ENCODE measurements at regions not wholly inside any gene's neighbourhood (a gene's known extent, or its start where the extent isn't known, plus 50 kb on each side); places are given as distances from the start of the nearest gene placed in this dataset.

- no peak for ATAC-seq
- no peak for TF ChIP-seq CTCF (IDR thresholded peaks at IDR 0.05)
- Histone ChIP-seq H3K36me3 (no peaks in the 10 kb centered on the region), H3K9me3 (no peaks in the 10 kb centered on the region), H3K27me3 (no peaks in the 10 kb centered on the region), H3K4me3 (no peak overlapping the region), H3K27ac (no peak overlapping the region), H3K4me1 (no peaks in the 10 kb centered on the region)
- no peak for DNase-seq
- WGBS, 2 donors: 87% methylated on average over 2 of the region's 2 CpGs
- intact Hi-C loops (cut with DNase I): no loop called here
Observed at GRCh38 chr2:58369594-58369993, 128.5 kb upstream of the FANCL start.

DNA sequence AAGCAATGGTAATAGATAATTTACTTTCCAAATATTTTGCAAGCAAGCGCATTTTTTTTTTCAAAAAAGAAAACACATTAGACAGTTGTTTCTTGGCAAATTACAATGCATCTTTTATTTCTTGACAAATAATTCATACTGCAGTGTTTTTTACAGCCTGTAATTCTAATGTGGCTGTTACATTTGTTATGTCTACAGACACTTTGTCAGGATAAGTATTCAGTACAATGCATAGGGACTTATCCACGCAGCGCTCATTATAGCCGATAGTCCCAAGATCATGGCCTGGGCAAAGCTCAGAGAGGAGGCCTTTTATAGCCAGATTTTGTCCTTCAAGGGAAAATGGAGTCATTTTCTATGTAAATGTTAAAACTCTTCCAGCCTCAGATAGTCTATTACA is 123.0 kb upstream of the FANCL start:
- ATAC-seq (no peak), DNase-seq (no peak)
- H3K27me3 ChIP-seq: no peaks in the 10 kb centered on the region
- no peak overlapping the region for H3K27ac ChIP-seq
- no peak overlapping the region for H3K4me3 ChIP-seq
- TF ChIP-seq CTCF (IDR thresholded peaks at IDR 0.05): no peak
- H3K4me1 ChIP-seq: no peaks in the 10 kb centered on the region
- intact Hi-C loops (cut with DNase I): no loop called here
- H3K9me3 ChIP-seq: no peaks in the 10 kb centered on the region
- 83 to 91% methylated on average over 4 of the region's 4 CpGs for WGBS, 2 donors
- no peaks in the 10 kb centered on the region for H3K36me3 ChIP-seq

DNA sequence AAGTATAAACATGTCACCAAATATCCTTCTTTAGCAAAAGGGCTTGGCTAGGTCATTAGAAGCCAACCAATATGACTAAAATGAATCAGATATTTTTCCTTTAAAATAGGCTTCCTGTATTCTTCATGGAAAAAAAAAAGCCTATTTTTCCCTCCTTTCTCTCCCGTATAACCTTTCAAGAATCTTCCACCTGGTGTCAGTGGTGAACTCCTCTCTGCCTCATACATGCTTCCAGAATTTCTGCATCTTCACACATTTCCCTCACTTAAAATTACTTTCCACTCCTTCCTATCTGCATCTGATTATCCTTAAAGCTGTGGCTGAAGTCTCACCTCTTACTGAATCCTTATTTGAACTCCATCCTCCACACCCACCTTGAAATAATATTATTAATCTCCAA is 116.9 kb upstream of the FANCL start:
- no peak for TF ChIP-seq CTCF (IDR thresholded peaks at IDR 0.05)
- no peak overlapping the region for H3K27ac ChIP-seq
- no peak for DNase-seq
- no peak for ATAC-seq
- H3K4me1 ChIP-seq: no peaks in the 10 kb centered on the region
- 36 to 38% methylated on average over 1 of the region's 1 CpG for WGBS, 2 donors
- intact Hi-C loops (cut with DNase I): no loop called here
- H3K4me3 ChIP-seq: no peak overlapping the region
- H3K9me3 ChIP-seq: no peaks in the 10 kb centered on the region
- H3K27me3 ChIP-seq: no peaks in the 10 kb centered on the region
- no peaks in the 10 kb centered on the region for H3K36me3 ChIP-seq

DNA sequence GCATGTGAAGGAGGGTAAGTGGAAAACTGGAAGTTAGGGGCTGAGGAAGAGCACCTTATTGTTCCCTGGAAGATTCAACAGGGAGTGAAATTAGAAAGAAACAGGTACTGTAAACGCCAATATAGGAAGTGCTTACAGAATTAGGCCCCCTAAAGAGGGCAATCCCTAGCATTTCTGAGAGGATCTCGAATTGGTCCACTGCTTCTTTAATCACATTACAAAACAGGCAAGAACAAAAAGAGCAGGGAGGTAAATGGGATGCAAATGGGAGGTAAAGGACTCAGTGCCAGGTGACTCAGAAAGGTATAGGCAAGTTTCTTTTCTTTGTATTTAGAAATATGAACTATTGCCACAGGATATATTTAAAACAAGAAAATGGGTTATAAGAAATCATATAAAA is 116.4 kb upstream of the FANCL start:
- Histone ChIP-seq H3K27ac (no peak overlapping the region), H3K27me3 (no peaks in the 10 kb centered on the region), H3K9me3 (no peaks in the 10 kb centered on the region), H3K36me3 (no peaks in the 10 kb centered on the region), H3K4me3 (no peak overlapping the region), H3K4me1 (no peaks in the 10 kb centered on the region)
- intact Hi-C loops (cut with DNase I): no loop called here
- DNase-seq (no peak), ATAC-seq (no peak)
- no peak for TF ChIP-seq CTCF (IDR thresholded peaks at IDR 0.05)
- 26 to 30% methylated on average over 2 of the region's 2 CpGs for WGBS, 2 donors

DNA sequence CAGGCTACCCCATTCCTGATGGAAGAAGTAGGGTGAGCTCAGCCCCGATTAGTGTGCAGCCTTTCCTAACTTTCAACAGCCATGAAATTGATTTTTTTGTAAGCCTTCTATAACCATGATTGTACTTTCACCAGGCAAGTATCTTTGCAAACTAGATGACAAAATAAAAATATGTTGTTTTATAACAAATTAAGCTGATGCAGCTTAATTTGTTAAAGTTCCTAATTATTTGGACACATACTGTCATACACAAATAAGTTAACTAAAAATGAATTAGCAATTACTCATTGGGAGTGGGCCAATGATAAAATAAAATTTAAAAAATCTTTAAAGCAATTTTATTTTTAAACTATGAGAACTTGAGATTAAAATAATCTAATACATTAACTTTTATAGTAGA is 113.1 kb upstream of the FANCL start:
- no peak for TF ChIP-seq CTCF (IDR thresholded peaks at IDR 0.05)
- no peaks in the 10 kb centered on the region for H3K9me3 ChIP-seq
- no peaks in the 10 kb centered on the region for H3K36me3 ChIP-seq
- H3K27me3 ChIP-seq: peaks cover 0 to 4% (median 0%) of the 10 kb centered on the region in 7 donors
- no peak for ATAC-seq
- no peak overlapping the region for H3K27ac ChIP-seq
- no peak for DNase-seq
- WGBS, 2 donors: 76 to 85% methylated on average over 1 of the region's 1 CpG
- no peaks in the 10 kb centered on the region for H3K4me1 ChIP-seq
- no peak overlapping the region for H3K4me3 ChIP-seq
- intact Hi-C loops (cut with DNase I): no loop called here

All from heart right ventricle (tissue), 16 donors.